Tibial artery (tissue), 4 donors: ENCODE measurements at regions not wholly inside any gene's neighbourhood (a gene's known extent, or its start where the extent isn't known, plus 50 kb on each side); places are given as distances from the start of the nearest gene placed in this dataset.

Experiments used
- DNase-seq, 2 donors: peaks; one replicate each; pipeline ENCODE4 v3.0.0-alpha.2; 2019
- H3K27ac ChIP-seq, 2 donors: fragments of 200-600 bp; sonication (generic) in 1 of 2; 1 replicate in 1 of 2; 2 replicates in 1 of 2; pipeline ENCODE4 v1.5.1; 2018 to 2019; ENCODE audit warnings: mild to moderate bottlenecking in 1 of 2
- H3K27me3 ChIP-seq, 2 donors: fragments of 200-600 bp; sonication (generic) in 1 of 2; one replicate each; pipeline versions ENCODE4 v1.5.1 to v1.6.0; 2016 to 2019
- H3K36me3 ChIP-seq, 3 donors: fragments of 200-600 bp; sonication (generic) in 2 of 3; one replicate each; pipeline ENCODE4 v1.5.1; 2016 to 2019; ENCODE audit warnings: mild to moderate bottlenecking in 2 of 3
- H3K4me1 ChIP-seq, 4 donors: fragments of 200-600 bp; sonication (generic) in 2 of 4; 1 replicate in 3 of 4; 2 replicates in 1 of 4; pipeline ENCODE4 v1.5.1; 2016 to 2019
- H3K4me3 ChIP-seq, 2 donors: fragments of 200-600 bp; sonication (generic) in 1 of 2; 1 replicate in 1 of 2; 2 replicates in 1 of 2; pipeline ENCODE4 v1.5.1; 2018 to 2019; ENCODE audit warnings: mild to moderate bottlenecking in 2 of 2
- H3K9me3 ChIP-seq, 3 donors: fragments of 200-600 bp; sonication (generic) in 1 of 3; one replicate each; pipeline ENCODE4 v1.5.1; 2016 to 2019
- intact Hi-C: fragments of 100-400 bp; cut with DNase I; formaldehyde crosslinking; loops from one replicate; pipeline ENCODE4 v1.15.0; 2023; ENCODE audit warnings: low total_unique reads
- TF ChIP-seq, protein P1 (sequence below), 2 experiments: fragments of 200-600 bp in 1 of 2; fragments of 450-650 bp in 1 of 2; IDR thresholded peaks; one replicate each; pipeline ENCODE4 v1.5.1; 2017 to 2019; ENCODE audit warnings: antibody characterized with exemption in 2 of 2, mild to moderate bottlenecking in 1 of 2, moderate library complexity in 1 of 2

DNA sequence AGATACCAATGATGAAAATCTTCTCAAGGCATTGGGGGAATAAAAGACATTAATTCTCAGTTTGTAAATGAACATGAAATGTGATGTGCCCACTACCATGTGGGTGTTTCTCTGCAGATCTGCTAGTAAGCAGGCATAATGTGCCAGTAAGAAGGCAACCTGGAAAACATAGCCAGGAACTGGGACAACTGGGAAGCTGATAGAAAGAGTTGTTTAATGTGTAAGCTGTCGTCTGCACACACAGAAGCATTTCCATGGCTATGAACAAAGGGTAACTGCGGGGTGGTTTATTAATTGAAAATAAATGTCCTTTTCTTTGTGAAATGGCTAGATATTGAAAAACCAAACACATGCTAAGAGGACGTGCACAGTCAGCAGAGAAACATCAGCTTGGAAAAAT is 52.0 kb downstream of the ZC3H11B start:
- DNase-seq, result no peak
- intact Hi-C loops, result no loop called here
- H3K27me3 ChIP-seq, result no peaks in the 10 kb centered on the region
- H3K27ac ChIP-seq, result no peak overlapping the region
- H3K9me3 ChIP-seq, result no peaks in the 10 kb centered on the region
- no peaks in the 10 kb centered on the region for H3K4me1 ChIP-seq
- no peaks in the 10 kb centered on the region for H3K36me3 ChIP-seq
- TF ChIP-seq, protein P1, sequence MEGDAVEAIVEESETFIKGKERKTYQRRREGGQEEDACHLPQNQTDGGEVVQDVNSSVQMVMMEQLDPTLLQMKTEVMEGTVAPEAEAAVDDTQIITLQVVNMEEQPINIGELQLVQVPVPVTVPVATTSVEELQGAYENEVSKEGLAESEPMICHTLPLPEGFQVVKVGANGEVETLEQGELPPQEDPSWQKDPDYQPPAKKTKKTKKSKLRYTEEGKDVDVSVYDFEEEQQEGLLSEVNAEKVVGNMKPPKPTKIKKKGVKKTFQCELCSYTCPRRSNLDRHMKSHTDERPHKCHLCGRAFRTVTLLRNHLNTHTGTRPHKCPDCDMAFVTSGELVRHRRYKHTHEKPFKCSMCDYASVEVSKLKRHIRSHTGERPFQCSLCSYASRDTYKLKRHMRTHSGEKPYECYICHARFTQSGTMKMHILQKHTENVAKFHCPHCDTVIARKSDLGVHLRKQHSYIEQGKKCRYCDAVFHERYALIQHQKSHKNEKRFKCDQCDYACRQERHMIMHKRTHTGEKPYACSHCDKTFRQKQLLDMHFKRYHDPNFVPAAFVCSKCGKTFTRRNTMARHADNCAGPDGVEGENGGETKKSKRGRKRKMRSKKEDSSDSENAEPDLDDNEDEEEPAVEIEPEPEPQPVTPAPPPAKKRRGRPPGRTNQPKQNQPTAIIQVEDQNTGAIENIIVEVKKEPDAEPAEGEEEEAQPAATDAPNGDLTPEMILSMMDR (IDR thresholded peaks at IDR 0.05), result no peak
- no peak overlapping the region for H3K4me3 ChIP-seq

DNA sequence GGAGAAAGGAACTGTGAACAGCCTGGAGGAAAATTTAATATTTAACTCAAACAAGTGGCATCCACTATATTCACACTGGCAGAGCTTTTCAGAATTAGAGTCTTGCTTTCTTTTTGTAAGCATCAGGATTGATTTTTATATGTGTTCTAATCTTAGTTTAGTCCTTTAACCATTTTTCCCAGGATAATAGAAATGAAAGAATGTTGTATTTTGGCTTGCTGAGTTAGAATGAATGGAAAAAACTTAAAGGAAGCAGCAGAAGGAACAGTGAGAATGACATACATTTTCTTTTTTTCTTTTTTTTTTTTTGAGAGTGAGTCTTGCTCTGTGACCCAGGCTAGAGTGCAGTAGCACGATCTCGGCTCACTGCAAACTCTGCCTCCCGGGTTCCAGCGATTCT is 53.0 kb downstream of the ZC3H11B start:
- Histone ChIP-seq H3K27me3 (no peaks in the 10 kb centered on the region), H3K36me3 (no peaks in the 10 kb centered on the region), H3K4me1 (no peaks in the 10 kb centered on the region), H3K27ac (no peak overlapping the region), H3K9me3 (no peaks in the 10 kb centered on the region), H3K4me3 (no peak overlapping the region)
- intact Hi-C loops, result no loop called here
- TF ChIP-seq, protein P1 (IDR thresholded peaks at IDR 0.05), result no peak
- DNase-seq, result no peak

DNA sequence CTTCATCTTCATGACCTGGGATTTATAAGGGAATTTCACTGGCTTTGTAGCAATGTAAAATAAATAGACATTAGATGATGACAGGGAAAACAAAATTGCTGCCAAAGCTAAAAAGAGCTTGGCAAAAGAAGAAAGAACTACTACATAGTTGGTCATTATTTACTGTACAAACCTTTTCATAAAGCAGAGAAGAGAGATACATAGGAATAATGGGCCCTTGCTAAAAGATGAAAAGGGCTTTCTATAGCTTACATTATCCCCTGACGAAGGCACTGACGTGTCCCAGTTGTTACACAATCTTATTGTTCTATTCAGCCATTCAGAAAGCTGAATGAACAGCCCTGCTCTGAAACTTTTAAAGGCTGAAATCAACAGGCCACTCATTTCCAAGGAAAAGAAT is 57.1 kb downstream of the ZC3H11B start:
- no peak overlapping the region for H3K4me3 ChIP-seq
- DNase-seq, result no peak
- no peaks in the 10 kb centered on the region for H3K4me1 ChIP-seq
- H3K36me3 ChIP-seq, result no peaks in the 10 kb centered on the region
- TF ChIP-seq, protein P1 (IDR thresholded peaks at IDR 0.05), result no peak
- no peaks in the 10 kb centered on the region for H3K27me3 ChIP-seq
- intact Hi-C loops, result no loop called here
- no peak overlapping the region for H3K27ac ChIP-seq
- no peaks in the 10 kb centered on the region for H3K9me3 ChIP-seq

DNA sequence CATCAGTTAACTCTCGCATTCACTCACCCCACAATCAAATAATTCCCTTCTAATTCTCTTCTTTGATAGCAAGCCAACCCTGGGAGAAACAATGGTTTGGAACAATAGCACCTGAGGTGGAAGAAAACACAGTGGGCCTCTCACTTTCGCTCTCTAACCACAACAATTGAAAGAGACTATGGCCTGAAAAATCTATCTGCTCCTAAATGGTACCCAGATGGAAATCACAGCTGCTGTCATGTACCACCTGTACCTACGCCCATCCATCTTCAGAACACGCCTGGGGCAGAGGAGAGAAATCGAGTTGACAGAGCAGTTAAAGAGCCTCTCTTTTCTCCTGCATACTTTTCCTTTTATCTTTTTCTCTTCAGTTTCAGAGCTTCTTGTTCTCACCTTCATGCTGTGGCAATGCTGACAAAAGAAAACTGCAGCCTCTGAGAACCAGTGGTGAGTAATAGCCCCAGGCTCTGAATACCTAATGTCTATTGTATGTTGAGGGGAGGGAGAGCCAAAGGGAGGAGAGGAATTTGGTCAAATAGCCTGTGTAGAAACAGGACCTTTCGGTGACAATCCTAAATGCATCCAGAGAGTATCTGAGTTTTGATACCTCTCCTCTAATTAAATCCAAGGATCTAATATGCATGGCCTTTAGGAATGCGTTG is 57.7 kb downstream of the ZC3H11B start:
- no peaks in the 10 kb centered on the region for H3K4me1 ChIP-seq
- no peak for DNase-seq
- H3K27me3 ChIP-seq, result no peaks in the 10 kb centered on the region
- H3K36me3 ChIP-seq, result no peaks in the 10 kb centered on the region
- H3K27ac ChIP-seq, result no peak overlapping the region
- H3K9me3 ChIP-seq, result no peaks in the 10 kb centered on the region
- intact Hi-C loops, result no loop called here
- no peak overlapping the region for H3K4me3 ChIP-seq
- TF ChIP-seq, protein P1 (IDR thresholded peaks at IDR 0.05), result no peak

DNA sequence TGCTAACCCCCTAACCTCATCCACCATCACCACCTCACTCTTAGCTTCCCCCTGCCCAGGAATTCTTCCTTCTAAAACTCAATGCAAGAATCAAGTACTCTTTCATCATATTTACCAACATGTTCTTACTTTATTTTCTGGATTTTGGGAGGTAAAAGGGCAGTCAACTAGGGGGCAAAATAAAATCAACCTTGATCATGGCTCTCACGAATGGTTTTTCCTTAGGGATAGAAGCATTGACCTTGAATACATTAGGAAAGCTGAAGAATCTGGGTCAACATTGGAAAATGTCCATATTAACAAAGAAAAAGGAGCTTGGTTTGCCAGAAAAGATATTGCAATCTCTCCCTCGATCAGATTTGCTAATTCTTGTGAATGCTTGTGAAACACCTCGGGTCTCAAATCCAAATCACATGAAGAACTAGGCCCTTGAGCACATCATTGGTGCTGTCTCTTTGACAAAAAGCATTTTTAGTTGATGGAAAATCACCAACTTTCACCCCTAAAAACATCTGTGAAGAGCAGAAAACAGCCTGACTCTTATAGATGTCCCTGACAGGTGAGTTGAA is 58.9 kb downstream of the ZC3H11B start:
- H3K27me3 ChIP-seq, result no peaks in the 10 kb centered on the region
- H3K36me3 ChIP-seq, result no peaks in the 10 kb centered on the region
- intact Hi-C loops, result no loop called here
- H3K4me1 ChIP-seq, result no peaks in the 10 kb centered on the region
- H3K4me3 ChIP-seq, result no peak overlapping the region
- DNase-seq, result no peak
- no peak overlapping the region for H3K27ac ChIP-seq
- TF ChIP-seq, protein P1 (IDR thresholded peaks at IDR 0.05), result no peak
- no peaks in the 10 kb centered on the region for H3K9me3 ChIP-seq
